HCT116 (cell line): ENCODE measurements at regions not wholly inside any gene's neighbourhood (a gene's known extent, or its start where the extent isn't known, plus 50 kb on each side); places are given as distances from the start of the nearest gene placed in this dataset.

ENCODE experiments used
- CEBPB ChIP-seq: IDR thresholded peaks from 2 replicates; pipeline ENCODE4 v1.6.1; 2012; ENCODE audit warnings: low read depth
- CTCF ChIP-seq, 3 experiments: fragments of 200-600 bp in 1 of 3; sonication (generic) in 1 of 3; IDR thresholded peaks in 2 of 3; conservative IDR thresholded peaks in 1 of 3; 2 replicates each; pipeline ENCODE4 v1.5.1; 2012 to 2017; ENCODE audit warnings: low read depth in 2 of 3, low read length in 2 of 3, antibody characterized with exemption in 1 of 3, borderline replicate concordance in 1 of 3, control low read depth in 1 of 3, mild to moderate bottlenecking in 1 of 3, mixed read lengths in 1 of 3, mixed run types in 1 of 3, moderate library complexity in 1 of 3; ENCODE audit not compliant: insufficient read depth in 1 of 3
- EZH2 ChIP-seq: fragments of 200-600 bp; sonication (generic); IDR thresholded peaks from 2 replicates; pipeline ENCODE4 v1.6.1; 2017; ENCODE audit warnings: antibody characterized with exemption, mixed run types
- MAX ChIP-seq: IDR thresholded peaks from 2 replicates; pipeline ENCODE4 v1.6.1; 2012
- POLR2A ChIP-seq: IDR thresholded peaks from 2 replicates; pipeline ENCODE4 v1.7.0; 2011; ENCODE audit warnings: borderline replicate concordance; ENCODE audit not compliant: insufficient read depth, insufficient read length; ENCODE audit errors: extremely low read depth
- POLR2AphosphoS5 ChIP-seq: IDR thresholded peaks from 2 replicates; pipeline ENCODE4 v1.6.1; 2011; ENCODE audit warnings: mild to moderate bottlenecking, low read depth, low read length, moderate library complexity
- RAD21 ChIP-seq: IDR thresholded peaks from 2 replicates; pipeline ENCODE4 v1.6.1; 2012; ENCODE audit warnings: low read depth, mild to moderate bottlenecking
- REST ChIP-seq: IDR thresholded peaks from 2 replicates; pipeline ENCODE4 v1.6.1; 2012; ENCODE audit warnings: low read depth
- SIN3A ChIP-seq: IDR thresholded peaks from 2 replicates; pipeline ENCODE4 v1.6.1; 2012; ENCODE audit warnings: low read depth
- SP1 ChIP-seq: IDR thresholded peaks from 2 replicates; pipeline ENCODE4 v1.6.1; 2012; ENCODE audit warnings: low read depth
- YY1 ChIP-seq: IDR thresholded peaks from 2 replicates; pipeline ENCODE4 v1.6.1; 2011; ENCODE audit warnings: low read length, low read depth, moderate library complexity, mild to moderate bottlenecking; ENCODE audit not compliant: insufficient replicate concordance; ENCODE audit errors: extremely low read depth
- ZBTB33 ChIP-seq: IDR thresholded peaks from 2 replicates; pipeline ENCODE4 v1.6.1; 2011; ENCODE audit warnings: mild to moderate bottlenecking, low read length, moderate library complexity; ENCODE audit not compliant: insufficient replicate concordance; ENCODE audit errors: extremely low read depth
- ZFX ChIP-seq: fragments of 450-650 bp; IDR thresholded peaks from 2 replicates; pipeline ENCODE4 v1.6.1; 2017
- ZNF274 ChIP-seq: fragments of 200-500 bp; sonication (Bioruptor generic); IDR thresholded peaks from 2 replicates; pipeline ENCODE4 v1.6.1; 2014; ENCODE audit warnings: mild to moderate bottlenecking, low read depth, low read length, inconsistent platforms

GRCh38 chr9:115650768-115651167, 502.8 kb upstream of the PAPPA start:
- TF ChIP-seq EZH2 (no peak), CTCF (IDR thresholded peaks at IDR 0.05 in 2 of 3, conservative IDR thresholded peaks at IDR 0.05 in 1 of 3; ENCODE audit: borderline replicate concordance in 1 of 3, insufficient read depth in 1 of 3, low read depth in 2 of 3, low read length in 2 of 3) (no peak), CEBPB (no peak), POLR2A (no peak), REST (no peak), SIN3A (no peak), MAX (no peak), ZBTB33 (no peak), POLR2AphosphoS5 (no peak), ZNF274 (no peak), SP1 (no peak), RAD21 (no peak), ZFX (no peak), YY1 (no peak)
